Mucosa of rectum (tissue), 2 donors: ENCODE measurements at regions not wholly inside any gene's neighbourhood (a gene's known extent, or its start where the extent isn't known, plus 50 kb on each side); places are given as distances from the start of the nearest gene placed in this dataset.

ENCODE experiments used
- H3K27ac ChIP-seq, 2 donors: one replicate each; pipeline ENCODE4 v1.7.0; 2013; ENCODE audit warnings: inconsistent platforms in 2 of 2, low read depth in 2 of 2, low read length in 2 of 2
- H3K27me3 ChIP-seq, 2 donors: one replicate each; pipeline ENCODE4 v1.7.0; 2013; ENCODE audit warnings: low read length in 2 of 2; ENCODE audit not compliant: control insufficient read depth in 2 of 2, insufficient read depth in 2 of 2
- H3K36me3 ChIP-seq, 2 donors: one replicate each; pipeline ENCODE4 v1.7.0; 2013; ENCODE audit warnings: low read length in 2 of 2; ENCODE audit not compliant: control insufficient read depth in 2 of 2, insufficient read depth in 2 of 2
- H3K4me1 ChIP-seq, 2 donors: one replicate each; pipeline ENCODE4 v1.7.0; 2013; ENCODE audit warnings: low read length in 2 of 2, mild to moderate bottlenecking in 1 of 2; ENCODE audit not compliant: control insufficient read depth in 2 of 2, insufficient read depth in 2 of 2
- H3K4me3 ChIP-seq, 2 donors: one replicate each; pipeline ENCODE4 v1.7.0; 2013; ENCODE audit warnings: low read length in 2 of 2
- H3K9ac ChIP-seq, 2 donors: one replicate each; pipeline ENCODE4 v1.7.0; 2013; ENCODE audit warnings: low read length in 2 of 2, low read depth in 1 of 2, mild to moderate bottlenecking in 1 of 2
- H3K9me3 ChIP-seq, 2 donors: one replicate each; pipeline ENCODE4 v1.7.0; 2013; ENCODE audit warnings: low read length in 2 of 2; ENCODE audit not compliant: control insufficient read depth in 2 of 2
- donor health status: healthy.
- donor health status: Normal muscosa, but diverticular disease.

GRCh38 chr17:64773386-64773835 lies 111.3 kb upstream of the SMURF2 start:
- peak overlapping the region; percentile 72 to 77 for H3K27ac ChIP-seq
- peaks cover 0 to 6% of the 10 kb centered on the region in 2 donors for H3K27me3 ChIP-seq
- H3K9ac ChIP-seq, result peak overlapping the region; percentile 52 to 60
- H3K4me3 ChIP-seq, result peak overlapping the region; percentile 65 to 69
- H3K4me1 ChIP-seq, result peaks cover 18 to 21% of the 10 kb centered on the region in 2 donors
- H3K9me3 ChIP-seq, result no peaks in the 10 kb centered on the region
- H3K36me3 ChIP-seq, result peaks cover 0 to 5% of the 10 kb centered on the region in 2 donors

GRCh38 chr17:64772845-64773299 lies 110.8 kb upstream of the SMURF2 start:
- Histone ChIP-seq H3K36me3 (peaks cover 0 to 5% of the 10 kb centered on the region in 2 donors), H3K9me3 (no peaks in the 10 kb centered on the region), H3K4me3 (no peak overlapping the region), H3K4me1 (peaks cover 12 to 21% of the 10 kb centered on the region in 2 donors), H3K27me3 (peaks cover 0 to 2% of the 10 kb centered on the region in 2 donors), H3K27ac (no peak overlapping the region), H3K9ac (no peak overlapping the region)

GRCh38 chr17:64771980-64772844 lies 110.1 kb upstream of the SMURF2 start:
- Histone ChIP-seq H3K4me1 (peaks cover 9 to 18% of the 10 kb centered on the region in 2 donors), H3K36me3 (peaks cover 0 to 5% of the 10 kb centered on the region in 2 donors), H3K4me3 (no peak overlapping the region), H3K9me3 (no peaks in the 10 kb centered on the region), H3K27ac (no peak overlapping the region), H3K27me3 (no peaks in the 10 kb centered on the region), H3K9ac (no peak overlapping the region)

- Histone ChIP-seq H3K27ac (no peak overlapping the region), H3K4me1 (peaks cover 4 to 8% of the 10 kb centered on the region in 2 donors), H3K36me3 (peaks cover 4 to 5% of the 10 kb centered on the region in 2 donors), H3K9me3 (no peaks in the 10 kb centered on the region), H3K9ac (no peak overlapping the region), H3K4me3 (no peak overlapping the region), H3K27me3 (no peaks in the 10 kb centered on the region)
Measured at GRCh38 chr17:64769712-64770111, 107.6 kb upstream of the SMURF2 start.

- H3K27me3 ChIP-seq, result no peaks in the 10 kb centered on the region
- no peak overlapping the region for H3K4me3 ChIP-seq
- H3K27ac ChIP-seq, result no peak overlapping the region
- no peak overlapping the region for H3K9ac ChIP-seq
- H3K36me3 ChIP-seq, result peaks cover 11 to 12% of the 10 kb centered on the region in 2 donors
- H3K4me1 ChIP-seq, result no peaks in the 10 kb centered on the region
- H3K9me3 ChIP-seq, result no peaks in the 10 kb centered on the region
Measured at GRCh38 chr17:64767269-64767997, 105.3 kb upstream of the SMURF2 start.

GRCh38 chr17:64765191-64765889 lies 103.2 kb upstream of the SMURF2 start:
- Histone ChIP-seq H3K9ac (no peak overlapping the region), H3K4me1 (no peaks in the 10 kb centered on the region), H3K27me3 (no peaks in the 10 kb centered on the region), H3K27ac (no peak overlapping the region), H3K4me3 (no peak overlapping the region), H3K9me3 (no peaks in the 10 kb centered on the region), H3K36me3 (peaks cover 20 to 22% of the 10 kb centered on the region in 2 donors)

- Histone ChIP-seq H3K4me3 (no peak overlapping the region), H3K27ac (no peak overlapping the region), H3K9ac (no peak overlapping the region), H3K27me3 (no peaks in the 10 kb centered on the region), H3K36me3 (peaks cover 28 to 43% of the 10 kb centered on the region in 2 donors), H3K4me1 (no peaks in the 10 kb centered on the region), H3K9me3 (no peaks in the 10 kb centered on the region)
Measured at GRCh38 chr17:64750891-64751677, 89.0 kb upstream of the SMURF2 start.

- no peak overlapping the region for H3K4me3 ChIP-seq
- H3K9me3 ChIP-seq, result no peaks in the 10 kb centered on the region
- no peak overlapping the region for H3K27ac ChIP-seq
- H3K4me1 ChIP-seq, result no peaks in the 10 kb centered on the region
- no peaks in the 10 kb centered on the region for H3K27me3 ChIP-seq
- no peak overlapping the region for H3K9ac ChIP-seq
- peaks cover 26 to 39% of the 10 kb centered on the region in 2 donors for H3K36me3 ChIP-seq
Measured at GRCh38 chr17:64750478-64750877, 88.4 kb upstream of the SMURF2 start.

- Histone ChIP-seq H3K4me3 (no peak overlapping the region), H3K36me3 (peaks cover 22 to 30% of the 10 kb centered on the region in 2 donors), H3K9ac (no peak overlapping the region), H3K9me3 (no peaks in the 10 kb centered on the region), H3K27ac (no peak overlapping the region), H3K27me3 (no peaks in the 10 kb centered on the region), H3K4me1 (no peaks in the 10 kb centered on the region)
Measured at GRCh38 chr17:64749306-64749705, 87.2 kb upstream of the SMURF2 start.
